Lung (tissue), 11 donors: ENCODE measurements at regions not wholly inside any gene's neighbourhood (a gene's known extent, or its start where the extent isn't known, plus 50 kb on each side); places are given as distances from the start of the nearest gene placed in this dataset.

Source experiments
- ATAC-seq: fragments of 200-7000 bp; cut with Tn5 transposase; one replicate; pipeline ENCODE4 v1.9.1; 2020; ENCODE audit warnings: moderate number of reproducible peaks; ENCODE audit not compliant: insufficient read depth, low FRiP score
- DNase-seq, 3 donors: peaks; one replicate each; pipeline ENCODE4 v3.0.0-alpha.2; 2013 to 2017
- H3K27ac ChIP-seq, 2 donors: one replicate each; pipeline ENCODE4 v1.5.1; 2013; ENCODE audit warnings: mild to moderate bottlenecking in 2 of 2, moderate library complexity in 2 of 2, control low read depth in 1 of 2, inconsistent platforms in 1 of 2, low read depth in 1 of 2, low read length in 1 of 2
- H3K27me3 ChIP-seq, 3 donors: one replicate each; pipeline ENCODE4 v1.5.1; 2013; ENCODE audit warnings: low read length in 2 of 3; ENCODE audit not compliant: control insufficient read depth in 3 of 3, insufficient read depth in 3 of 3
- H3K36me3 ChIP-seq, 4 donors: one replicate each; pipeline ENCODE4 v1.5.1; 2013; ENCODE audit warnings: low read length in 4 of 4, mild to moderate bottlenecking in 1 of 4, moderate library complexity in 1 of 4; ENCODE audit not compliant: control insufficient read depth in 4 of 4, insufficient read depth in 4 of 4
- H3K4me1 ChIP-seq, 5 donors: one replicate each; pipeline ENCODE4 v1.5.1; 2013; ENCODE audit warnings: low read length in 5 of 5, mild to moderate bottlenecking in 2 of 5, moderate library complexity in 1 of 5; ENCODE audit not compliant: control insufficient read depth in 5 of 5, insufficient read depth in 5 of 5
- H3K4me3 ChIP-seq: one replicate; pipeline ENCODE4 v1.5.1; 2013; ENCODE audit warnings: mild to moderate bottlenecking, control low read depth, moderate library complexity
- H3K9ac ChIP-seq, 2 donors: one replicate each; pipeline ENCODE4 v1.5.1; 2013; ENCODE audit warnings: low read length in 2 of 2, control low read depth in 1 of 2; ENCODE audit not compliant: insufficient read depth in 1 of 2
- H3K9me3 ChIP-seq, 4 donors: one replicate each; pipeline ENCODE4 v1.5.1; 2013; ENCODE audit warnings: low read length in 3 of 4, mild to moderate bottlenecking in 1 of 4, moderate library complexity in 1 of 4; ENCODE audit not compliant: control insufficient read depth in 4 of 4, insufficient read depth in 3 of 4
- WGBS, 2 donors: extraction: QIAGEN DNeasy Blood & Tissue Kit; methylation state at CpG; one replicate each; pipeline ENCODE4 v1.1.7; 2013; 5-methylcytosine and 5-hydroxymethylcytosine counted together
- TF ChIP-seq, protein P1 (sequence below): IDR thresholded peaks from 2 replicates; pipeline ENCODE4 v1.5.1; 2012; ENCODE audit warnings: mild to moderate bottlenecking; ENCODE audit errors: control extremely low read depth, extremely low read depth
- donor health status: control.
- donor health status: control.
- donor health status: Bipolar disorder and iron deficiency.
- donor health status: healthy.
- donor health status: DM: yes; HTN: yes; CAD: no.

GRCh38 chr14:80346395-80346794, 135.1 kb upstream of the DIO2 start:
- WGBS, 2 donors = 56 to 58% methylated on average over 2 of the region's 2 CpGs
- Histone ChIP-seq H3K36me3 (no peaks in the 10 kb centered on the region), H3K9ac (no peak overlapping the region), H3K4me1 (peaks cover 0 to 8% (median 0%) of the 10 kb centered on the region in 5 donors), H3K9me3 (no peaks in the 10 kb centered on the region), H3K27me3 (no peaks in the 10 kb centered on the region), H3K27ac (no peak overlapping the region), H3K4me3 (no peak overlapping the region)
- DNase-seq (peak in 2 of 3 donors; percentile 56 to 62), ATAC-seq (no peak)
- TF ChIP-seq, protein P1, sequence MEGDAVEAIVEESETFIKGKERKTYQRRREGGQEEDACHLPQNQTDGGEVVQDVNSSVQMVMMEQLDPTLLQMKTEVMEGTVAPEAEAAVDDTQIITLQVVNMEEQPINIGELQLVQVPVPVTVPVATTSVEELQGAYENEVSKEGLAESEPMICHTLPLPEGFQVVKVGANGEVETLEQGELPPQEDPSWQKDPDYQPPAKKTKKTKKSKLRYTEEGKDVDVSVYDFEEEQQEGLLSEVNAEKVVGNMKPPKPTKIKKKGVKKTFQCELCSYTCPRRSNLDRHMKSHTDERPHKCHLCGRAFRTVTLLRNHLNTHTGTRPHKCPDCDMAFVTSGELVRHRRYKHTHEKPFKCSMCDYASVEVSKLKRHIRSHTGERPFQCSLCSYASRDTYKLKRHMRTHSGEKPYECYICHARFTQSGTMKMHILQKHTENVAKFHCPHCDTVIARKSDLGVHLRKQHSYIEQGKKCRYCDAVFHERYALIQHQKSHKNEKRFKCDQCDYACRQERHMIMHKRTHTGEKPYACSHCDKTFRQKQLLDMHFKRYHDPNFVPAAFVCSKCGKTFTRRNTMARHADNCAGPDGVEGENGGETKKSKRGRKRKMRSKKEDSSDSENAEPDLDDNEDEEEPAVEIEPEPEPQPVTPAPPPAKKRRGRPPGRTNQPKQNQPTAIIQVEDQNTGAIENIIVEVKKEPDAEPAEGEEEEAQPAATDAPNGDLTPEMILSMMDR = no peak

GRCh38 chr14:80344208-80344607, 132.9 kb upstream of the DIO2 start:
- Histone ChIP-seq H3K4me1 (peaks cover 0 to 8% (median 0%) of the 10 kb centered on the region in 5 donors), H3K27me3 (no peaks in the 10 kb centered on the region), H3K27ac (no peak overlapping the region), H3K4me3 (no peak overlapping the region), H3K9me3 (no peaks in the 10 kb centered on the region), H3K36me3 (no peaks in the 10 kb centered on the region), H3K9ac (no peak overlapping the region)
- 87 to 100% methylated on average over 1 of the region's 1 CpG for WGBS, 2 donors
- ATAC-seq (no peak), DNase-seq (no peak)
- TF ChIP-seq, protein P1 = no peak

DNA sequence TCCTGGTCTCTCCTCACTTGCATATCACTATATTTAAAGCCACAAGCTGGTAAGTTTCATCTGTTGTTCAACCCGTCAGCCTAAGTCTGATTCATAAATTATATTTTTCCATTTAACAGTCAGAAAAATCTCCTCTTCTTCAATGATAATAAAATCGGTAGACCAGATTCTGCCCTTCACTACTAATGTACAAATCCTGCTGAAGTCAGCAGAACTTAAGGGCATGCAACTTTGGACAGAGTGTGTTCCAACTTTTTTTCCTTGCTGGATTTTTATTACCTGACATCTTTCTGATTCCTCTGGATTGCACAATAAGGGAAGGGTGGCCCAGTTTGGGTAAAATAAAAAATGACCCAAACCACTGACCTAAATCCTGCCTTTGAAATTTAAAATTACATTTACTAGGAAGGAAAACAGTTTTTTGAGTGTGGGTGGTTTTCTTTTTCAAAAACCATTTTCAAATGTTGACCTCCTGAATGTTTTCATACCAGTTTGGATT, 125.4 kb upstream of the DIO2 start:
- H3K4me3 ChIP-seq = no peak overlapping the region
- H3K9me3 ChIP-seq = no peaks in the 10 kb centered on the region
- DNase-seq (no peak), ATAC-seq (no peak)
- H3K36me3 ChIP-seq = no peaks in the 10 kb centered on the region
- H3K9ac ChIP-seq = no peak overlapping the region
- 64 to 78% methylated on average over 2 of the region's 2 CpGs for WGBS, 2 donors
- H3K27ac ChIP-seq = no peak overlapping the region
- no peaks in the 10 kb centered on the region for H3K27me3 ChIP-seq
- no peaks in the 10 kb centered on the region for H3K4me1 ChIP-seq
- TF ChIP-seq, protein P1 = no peak

- H3K9me3 ChIP-seq = no peaks in the 10 kb centered on the region
- 17 to 37% methylated on average over 1 of the region's 1 CpG for WGBS, 2 donors
- TF ChIP-seq, protein P1 = no peak
- DNase-seq (no peak), ATAC-seq (no peak)
- no peak overlapping the region for H3K4me3 ChIP-seq
- H3K27ac ChIP-seq = no peak overlapping the region
- no peaks in the 10 kb centered on the region for H3K36me3 ChIP-seq
- H3K9ac ChIP-seq = no peak overlapping the region
- no peaks in the 10 kb centered on the region for H3K27me3 ChIP-seq
- peaks cover 0 to 12% (median 0%) of the 10 kb centered on the region in 5 donors for H3K4me1 ChIP-seq
These were observed 114.4 kb upstream of the DIO2 start for GRCh38 chr14:80325688-80326087.
